ENCODE measurements at regions not wholly inside any gene's neighbourhood (a gene's known extent, or its start where the extent isn't known, plus 50 kb on each side); places are given as distances from the start of the nearest gene placed in this dataset.

GRCh38 chr21:41650526-41651145, 116.2 kb downstream of the RIPK4 start:
- no peak for TF ChIP-seq CTCF (IDR thresholded peaks at IDR 0.05)
- no peaks in the 10 kb centered on the region for H3K36me3 ChIP-seq
- H3K27me3 ChIP-seq, result peaks cover 0 to 8% (median 0%) of the 10 kb centered on the region in 7 donors
- peaks cover 0 to 26% (median 9%) of the 10 kb centered on the region in 9 donors for H3K4me1 ChIP-seq
- DNase-seq (no peak), ATAC-seq (no peak)
- H3K27ac ChIP-seq, result no peak overlapping the region
- no peak overlapping the region for H3K4me3 ChIP-seq
- 89 to 91% methylated on average over 19 of the region's 19 CpGs for WGBS, 2 donors
- H3K9me3 ChIP-seq, result no peaks in the 10 kb centered on the region
- intact Hi-C loops (cut with DNase I), result no loop called here

GRCh38 chr21:41648591-41649031, 118.2 kb downstream of the RIPK4 start:
- WGBS, 2 donors, result 46 to 55% methylated on average over 9 of the region's 9 CpGs
- no peak for DNase-seq
- Histone ChIP-seq H3K27me3 (peaks cover 0 to 8% (median 0%) of the 10 kb centered on the region in 7 donors), H3K9me3 (no peaks in the 10 kb centered on the region), H3K36me3 (no peaks in the 10 kb centered on the region), H3K4me1 (peaks cover 0 to 18% (median 3%) of the 10 kb centered on the region in 9 donors), H3K27ac (no peak overlapping the region), H3K4me3 (no peak overlapping the region)
- intact Hi-C loops (cut with DNase I), result no loop called here
- TF ChIP-seq CTCF (IDR thresholded peaks at IDR 0.05), result no peak
- peak in 4 of 8 donors; percentile 46 to 72 (median 52) for ATAC-seq

GRCh38 chr21:41647806-41648561, 118.9 kb downstream of the RIPK4 start:
- Histone ChIP-seq H3K4me1 (peaks cover 0 to 21% (median 3%) of the 10 kb centered on the region in 9 donors), H3K9me3 (no peaks in the 10 kb centered on the region), H3K27ac (no peak overlapping the region), H3K4me3 (no peak overlapping the region), H3K27me3 (peaks cover 0 to 8% (median 0%) of the 10 kb centered on the region in 7 donors), H3K36me3 (no peaks in the 10 kb centered on the region)
- TF ChIP-seq CTCF (IDR thresholded peaks at IDR 0.05), result no peak
- ATAC-seq (no peak), DNase-seq (no peak)
- intact Hi-C loops (cut with DNase I), result no loop called here
- WGBS, 2 donors, result 84 to 85% methylated on average over 9 of the region's 9 CpGs

- WGBS, 2 donors, result 56 to 68% methylated on average over 10 of the region's 10 CpGs
- H3K27me3 ChIP-seq, result peaks cover 0 to 8% (median 0%) of the 10 kb centered on the region in 7 donors
- no peak for TF ChIP-seq CTCF (IDR thresholded peaks at IDR 0.05)
- H3K4me3 ChIP-seq, result no peak overlapping the region
- peaks cover 0 to 29% (median 12%) of the 10 kb centered on the region in 9 donors for H3K4me1 ChIP-seq
- intact Hi-C loops (cut with DNase I), result no loop called here
- H3K36me3 ChIP-seq, result no peaks in the 10 kb centered on the region
- H3K27ac ChIP-seq, result peak overlapping the region in 3 of 10 donors; percentile 67 to 81 (median 73)
- DNase-seq, result no peak
- peaks cover 0 to 3% (median 0%) of the 10 kb centered on the region in 11 donors for H3K9me3 ChIP-seq
- peak in 1 of 8 donors; percentile 26 for ATAC-seq
Observed at GRCh38 chr21:41643246-41643966, 123.4 kb downstream of the RIPK4 start.

All from heart right ventricle (tissue), 16 donors.